ENCODE measurements at regions not wholly inside any gene's neighbourhood (a gene's known extent, or its start where the extent isn't known, plus 50 kb on each side); places are given as distances from the start of the nearest gene placed in this dataset.

- TF ChIP-seq JUN (CRISPR knock-in tag; IDR thresholded peaks at IDR 0.05) (no peak), GTF2I (CRISPR knock-in tag; conservative IDR thresholded peaks at IDR 0.05) (no peak), ARID4B (CRISPR knock-in tag; IDR thresholded peaks at IDR 0.05; ENCODE audit: borderline replicate concordance) (no peak), TEAD4 (CRISPR knock-in tag; IDR thresholded peaks at IDR 0.05) (no peak), ZBTB21 (CRISPR knock-in tag; IDR thresholded peaks at IDR 0.05; ENCODE audit: borderline replicate concordance) (no peak), ZNF121 (CRISPR knock-in tag; IDR thresholded peaks at IDR 0.05) (no peak), SOX15 (CRISPR knock-in tag; IDR thresholded peaks at IDR 0.05) (no peak), ZMAT4 (CRISPR knock-in tag; IDR thresholded peaks at IDR 0.05) (no peak), AFF4 (CRISPR knock-in tag; IDR thresholded peaks at IDR 0.05; ENCODE audit: borderline replicate concordance) (no peak), PRRX2 (CRISPR knock-in tag; IDR thresholded peaks at IDR 0.05) (no peak), NR1H2 (CRISPR knock-in tag; IDR thresholded peaks at IDR 0.05) (no peak), ZNF416 (CRISPR knock-in tag; IDR thresholded peaks at IDR 0.05) (no peak), ZNF219 (CRISPR knock-in tag; IDR thresholded peaks at IDR 0.05; ENCODE audit: borderline replicate concordance) (no peak), OVOL2 (CRISPR knock-in tag; IDR thresholded peaks at IDR 0.05; ENCODE audit: borderline replicate concordance) (no peak)
- TF ChIP-seq, protein P1, sequence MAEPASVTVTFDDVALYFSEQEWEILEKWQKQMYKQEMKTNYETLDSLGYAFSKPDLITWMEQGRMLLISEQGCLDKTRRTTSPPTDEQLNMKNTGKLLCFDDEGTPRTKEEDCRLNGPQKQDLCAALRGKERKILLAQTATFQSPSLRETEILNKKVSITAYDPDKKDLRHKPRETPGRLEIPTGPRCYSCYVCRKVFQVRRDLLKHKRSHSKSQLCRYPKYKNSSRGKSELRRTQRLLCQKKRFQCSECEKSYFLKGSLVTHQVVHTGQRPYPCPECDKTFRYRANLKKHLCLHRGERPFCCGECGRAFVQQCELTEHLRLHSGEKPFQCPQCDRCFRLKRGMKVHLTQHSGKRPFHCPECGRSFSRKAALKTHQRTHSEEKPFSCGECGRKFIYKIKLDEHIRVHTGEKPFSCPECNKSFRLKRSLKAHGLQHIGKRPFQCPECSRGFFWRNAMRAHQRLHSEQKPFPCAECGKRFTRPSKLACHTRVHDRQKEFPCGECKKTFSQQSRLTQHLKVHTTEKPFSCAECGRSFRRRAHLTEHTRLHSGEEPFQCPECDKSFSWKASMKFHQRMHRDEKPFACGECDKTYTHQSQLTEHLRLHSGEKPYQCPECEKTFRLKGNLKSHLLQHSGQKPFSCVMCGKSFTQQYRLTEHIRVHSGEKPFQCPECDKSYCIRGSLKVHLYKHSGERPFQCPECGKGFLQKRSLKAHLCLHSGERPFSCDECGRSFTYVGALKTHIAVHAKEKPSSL (CRISPR knock-in tag; conservative IDR thresholded peaks at IDR 0.05): no peak
- TF ChIP-seq, protein P2, sequence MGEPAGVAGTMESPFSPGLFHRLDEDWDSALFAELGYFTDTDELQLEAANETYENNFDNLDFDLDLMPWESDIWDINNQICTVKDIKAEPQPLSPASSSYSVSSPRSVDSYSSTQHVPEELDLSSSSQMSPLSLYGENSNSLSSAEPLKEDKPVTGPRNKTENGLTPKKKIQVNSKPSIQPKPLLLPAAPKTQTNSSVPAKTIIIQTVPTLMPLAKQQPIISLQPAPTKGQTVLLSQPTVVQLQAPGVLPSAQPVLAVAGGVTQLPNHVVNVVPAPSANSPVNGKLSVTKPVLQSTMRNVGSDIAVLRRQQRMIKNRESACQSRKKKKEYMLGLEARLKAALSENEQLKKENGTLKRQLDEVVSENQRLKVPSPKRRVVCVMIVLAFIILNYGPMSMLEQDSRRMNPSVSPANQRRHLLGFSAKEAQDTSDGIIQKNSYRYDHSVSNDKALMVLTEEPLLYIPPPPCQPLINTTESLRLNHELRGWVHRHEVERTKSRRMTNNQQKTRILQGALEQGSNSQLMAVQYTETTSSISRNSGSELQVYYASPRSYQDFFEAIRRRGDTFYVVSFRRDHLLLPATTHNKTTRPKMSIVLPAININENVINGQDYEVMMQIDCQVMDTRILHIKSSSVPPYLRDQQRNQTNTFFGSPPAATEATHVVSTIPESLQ (CRISPR knock-in tag; IDR thresholded peaks at IDR 0.05): no peak
- TF ChIP-seq, protein P3, sequence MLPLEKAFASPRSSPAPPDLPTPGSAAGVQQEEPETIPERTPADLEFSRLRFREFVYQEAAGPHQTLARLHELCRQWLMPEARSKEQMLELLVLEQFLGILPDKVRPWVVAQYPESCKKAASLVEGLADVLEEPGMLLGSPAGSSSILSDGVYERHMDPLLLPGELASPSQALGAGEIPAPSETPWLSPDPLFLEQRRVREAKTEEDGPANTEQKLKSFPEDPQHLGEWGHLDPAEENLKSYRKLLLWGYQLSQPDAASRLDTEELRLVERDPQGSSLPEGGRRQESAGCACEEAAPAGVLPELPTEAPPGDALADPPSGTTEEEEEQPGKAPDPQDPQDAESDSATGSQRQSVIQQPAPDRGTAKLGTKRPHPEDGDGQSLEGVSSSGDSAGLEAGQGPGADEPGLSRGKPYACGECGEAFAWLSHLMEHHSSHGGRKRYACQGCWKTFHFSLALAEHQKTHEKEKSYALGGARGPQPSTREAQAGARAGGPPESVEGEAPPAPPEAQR (CRISPR knock-in tag; IDR thresholded peaks at IDR 0.05): no peak
- TF ChIP-seq, protein P4, sequence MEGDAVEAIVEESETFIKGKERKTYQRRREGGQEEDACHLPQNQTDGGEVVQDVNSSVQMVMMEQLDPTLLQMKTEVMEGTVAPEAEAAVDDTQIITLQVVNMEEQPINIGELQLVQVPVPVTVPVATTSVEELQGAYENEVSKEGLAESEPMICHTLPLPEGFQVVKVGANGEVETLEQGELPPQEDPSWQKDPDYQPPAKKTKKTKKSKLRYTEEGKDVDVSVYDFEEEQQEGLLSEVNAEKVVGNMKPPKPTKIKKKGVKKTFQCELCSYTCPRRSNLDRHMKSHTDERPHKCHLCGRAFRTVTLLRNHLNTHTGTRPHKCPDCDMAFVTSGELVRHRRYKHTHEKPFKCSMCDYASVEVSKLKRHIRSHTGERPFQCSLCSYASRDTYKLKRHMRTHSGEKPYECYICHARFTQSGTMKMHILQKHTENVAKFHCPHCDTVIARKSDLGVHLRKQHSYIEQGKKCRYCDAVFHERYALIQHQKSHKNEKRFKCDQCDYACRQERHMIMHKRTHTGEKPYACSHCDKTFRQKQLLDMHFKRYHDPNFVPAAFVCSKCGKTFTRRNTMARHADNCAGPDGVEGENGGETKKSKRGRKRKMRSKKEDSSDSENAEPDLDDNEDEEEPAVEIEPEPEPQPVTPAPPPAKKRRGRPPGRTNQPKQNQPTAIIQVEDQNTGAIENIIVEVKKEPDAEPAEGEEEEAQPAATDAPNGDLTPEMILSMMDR (IDR thresholded peaks at IDR 0.05): no peak
- H3K27me3 Mint-ChIP-seq (ENCODE audit: low read depth): no peaks in the 10 kb centered on the region
- ATAC-seq: no peak
- H3K4me1 Mint-ChIP-seq: peaks cover 29% of the 10 kb centered on the region
- POLR2A ChIA-PET: no interaction called here
- H3K27ac Mint-ChIP-seq: no peak overlapping the region
- no peak overlapping the region for H3K4me3 Mint-ChIP-seq
- CTCF ChIA-PET: no interaction called here
- peaks cover 4% of the 10 kb centered on the region for H3K9me3 Mint-ChIP-seq
- H3K36me3 Mint-ChIP-seq: no peaks in the 10 kb centered on the region
- DNase-seq (ENCODE audit: low spot score): no peak
These were observed 435.6 kb upstream of the SMIM31 start for GRCh38 chr4:164318350-164318749.

All from WTC11 (cell line).